ENCODE measurements at regions not wholly inside any gene's neighbourhood (a gene's known extent, or its start where the extent isn't known, plus 50 kb on each side); places are given as distances from the start of the nearest gene placed in this dataset.

GRCh38 chr13:78201411-78201810 lies 282.8 kb upstream of the EDNRB start:
- DNase-seq = no peak

GRCh38 chr13:78198821-78199220 lies 280.2 kb upstream of the EDNRB start:
- no peak for DNase-seq

GRCh38 chr13:78198419-78198818 lies 279.8 kb upstream of the EDNRB start:
- no peak for DNase-seq

- no peak for DNase-seq
Measured at GRCh38 chr13:78197231-78197630, 278.6 kb upstream of the EDNRB start.

- DNase-seq = no peak
Measured at GRCh38 chr13:78194904-78195639, 276.4 kb upstream of the EDNRB start.

- no peak for DNase-seq
Measured at GRCh38 chr13:78193846-78194245, 275.2 kb upstream of the EDNRB start.

GRCh38 chr13:78192716-78193115 lies 274.1 kb upstream of the EDNRB start:
- no peak for DNase-seq

GRCh38 chr13:78190296-78190695 lies 271.7 kb upstream of the EDNRB start:
- DNase-seq = no peak

- no peak for DNase-seq
Measured at GRCh38 chr13:78187781-78188180, 269.1 kb upstream of the EDNRB start.

- DNase-seq = no peak
Measured at GRCh38 chr13:78185700-78186099, 267.1 kb upstream of the EDNRB start.

GRCh38 chr13:78183732-78184131 lies 265.1 kb upstream of the EDNRB start:
- DNase-seq = no peak

- DNase-seq = no peak
Measured at GRCh38 chr13:78182813-78183212, 264.2 kb upstream of the EDNRB start.

- no peak for DNase-seq
Measured at GRCh38 chr13:78177306-78177705, 258.7 kb upstream of the EDNRB start.

- no peak for DNase-seq
Measured at GRCh38 chr13:78176880-78177279, 258.2 kb upstream of the EDNRB start.

GRCh38 chr13:78169386-78169785 lies 250.8 kb upstream of the EDNRB start:
- no peak for DNase-seq

GRCh38 chr13:78168981-78169380 lies 250.3 kb upstream of the EDNRB start:
- DNase-seq = no peak

- no peak for DNase-seq
Measured at GRCh38 chr13:78161266-78161665, 242.6 kb upstream of the EDNRB start.

- DNase-seq = no peak
Measured at GRCh38 chr13:78160793-78161192, 242.2 kb upstream of the EDNRB start.

- no peak for DNase-seq
Measured at GRCh38 chr13:78152415-78152814, 233.8 kb upstream of the EDNRB start.

GRCh38 chr13:78147905-78148304 lies 229.3 kb upstream of the EDNRB start:
- DNase-seq = no peak

GRCh38 chr13:78145276-78145675 lies 226.6 kb upstream of the EDNRB start:
- DNase-seq = no peak

- no peak for DNase-seq
Measured at GRCh38 chr13:78139765-78140164, 221.1 kb upstream of the EDNRB start.

GRCh38 chr13:78138756-78139155 lies 220.1 kb upstream of the EDNRB start:
- no peak for DNase-seq

- DNase-seq = peak; percentile 25
Measured at GRCh38 chr13:78137404-78138142, 218.9 kb upstream of the EDNRB start.

GRCh38 chr13:78136966-78137365 lies 218.3 kb upstream of the EDNRB start:
- no peak for DNase-seq
